Loucy (cell line): ENCODE measurements at regions not wholly inside any gene's neighbourhood (a gene's known extent, or its start where the extent isn't known, plus 50 kb on each side); places are given as distances from the start of the nearest gene placed in this dataset.

Experiments used
- H2AFZ ChIP-seq: fragments of 200-600 bp; sonication (generic); 2 replicates; pipeline ENCODE4 v1.6.0; 2016; ENCODE audit warnings: antibody characterized with exemption, mild to moderate bottlenecking, low read length, moderate library complexity
- H3F3A ChIP-seq: fragments of 200-600 bp; 2 replicates; pipeline ENCODE4 v1.6.0; 2016; ENCODE audit warnings: antibody characterized with exemption, low read depth, mild to moderate bottlenecking
- H3K27me3 ChIP-seq: fragments of 200-600 bp; sonication (generic); 2 replicates; pipeline ENCODE4 v1.6.1; 2014; ENCODE audit warnings: low read length, mild to moderate bottlenecking; ENCODE audit not compliant: insufficient read depth, poor library complexity, severe bottlenecking
- H3K36me3 ChIP-seq: fragments of 200-600 bp; sonication (generic); 2 replicates; pipeline ENCODE4 v1.6.1; 2016; ENCODE audit warnings: low read length; ENCODE audit not compliant: insufficient read depth
- H3K4me1 ChIP-seq: fragments of 200-600 bp; sonication (generic); 2 replicates; pipeline ENCODE4 v1.5.1; 2014; ENCODE audit warnings: low read length, mild to moderate bottlenecking; ENCODE audit not compliant: insufficient read depth, poor library complexity, severe bottlenecking
- H3K4me2 ChIP-seq: fragments of 200-600 bp; sonication (generic); 2 replicates; pipeline ENCODE4 v1.6.0; 2014; ENCODE audit warnings: antibody characterized with exemption, low read length, low read depth, mild to moderate bottlenecking; ENCODE audit not compliant: poor library complexity, severe bottlenecking
- H3K4me3 ChIP-seq: fragments of 200-600 bp; sonication (generic); 2 replicates; pipeline ENCODE4 v1.5.1; 2014; ENCODE audit warnings: low read length, mild to moderate bottlenecking, mixed read lengths; ENCODE audit not compliant: poor library complexity, severe bottlenecking
- H3K79me2 ChIP-seq: fragments of 200-600 bp; sonication (generic); 2 replicates; pipeline ENCODE4 v1.6.1; 2014; ENCODE audit warnings: low read length; ENCODE audit not compliant: insufficient read depth
- H3K9ac ChIP-seq: fragments of 200-600 bp; sonication (generic); 2 replicates; pipeline ENCODE4 v1.6.0; 2014; ENCODE audit warnings: mild to moderate bottlenecking, low read depth, low read length, moderate library complexity; ENCODE audit not compliant: poor library complexity, severe bottlenecking
- H3K9me2 ChIP-seq: fragments of 200-600 bp; sonication (generic); replicated peaks from 2 replicates; pipeline ENCODE4 v1.6.1; 2016; ENCODE audit warnings: low read depth, low read length, mixed read lengths
- H3K9me3 ChIP-seq: fragments of 200-600 bp; sonication (generic); 2 replicates; pipeline ENCODE4 v1.6.1; 2014; ENCODE audit warnings: mild to moderate bottlenecking, antibody characterized with exemption, low read length, low read depth; ENCODE audit not compliant: insufficient read depth
- H4K20me1 ChIP-seq: fragments of 200-600 bp; sonication (generic); 2 replicates; pipeline ENCODE4 v1.6.0; 2014; ENCODE audit warnings: antibody characterized with exemption, low read length, mild to moderate bottlenecking; ENCODE audit not compliant: insufficient read depth, poor library complexity, severe bottlenecking
- CTCF ChIP-seq: fragments of 200-600 bp; sonication (generic); conservative IDR thresholded peaks from 2 replicates; pipeline ENCODE4 v1.5.1; 2014; ENCODE audit warnings: mild to moderate bottlenecking, antibody characterized with exemption, low read length
- EZH2phosphoT487 ChIP-seq: fragments of 200-600 bp; IDR thresholded peaks from 2 replicates; pipeline ENCODE4 v1.6.1; 2018; ENCODE audit warnings: antibody characterized with exemption, mild to moderate bottlenecking, moderate library complexity, borderline replicate concordance

DNA sequence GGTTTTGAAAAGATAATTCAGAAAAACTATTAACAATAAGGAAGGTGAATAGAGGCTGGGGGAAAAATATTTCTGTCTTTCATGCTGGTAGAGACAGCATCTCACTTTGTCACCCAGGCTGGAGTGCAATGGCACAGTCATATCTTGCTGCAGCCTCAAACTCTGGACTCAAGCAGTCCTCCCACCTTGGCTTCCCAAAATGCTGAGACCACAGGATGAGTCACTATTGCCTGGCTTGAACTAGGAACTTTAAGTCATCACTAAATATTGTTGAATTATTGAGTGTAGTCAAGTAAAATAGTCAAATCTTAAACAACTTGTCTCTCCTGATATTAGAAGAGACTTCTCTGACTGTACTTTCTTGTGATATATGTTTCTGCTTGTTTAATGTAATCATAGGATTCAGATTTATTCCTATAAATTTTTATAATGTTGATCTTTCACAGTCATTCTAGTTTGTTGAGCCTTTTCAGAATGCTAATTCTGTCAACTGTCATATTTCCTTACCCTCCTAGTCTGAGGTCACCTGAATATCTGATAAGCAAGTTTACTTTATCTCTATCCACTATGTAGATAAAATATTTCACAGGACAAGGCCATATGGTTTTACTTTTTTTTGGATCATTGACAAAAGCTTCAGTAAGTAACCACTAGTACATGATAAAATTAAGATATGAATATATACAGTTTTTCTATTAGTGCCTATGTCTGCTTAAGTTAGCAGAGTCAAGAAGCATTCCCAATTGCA lies 1696.5 kb downstream of the MAT2B start:
- no peak for TF ChIP-seq EZH2phosphoT487
- no peak for TF ChIP-seq CTCF
- no peak overlapping the region for H2AFZ ChIP-seq

GRCh38 chr5:165202519-165202910 lies 1697.1 kb downstream of the MAT2B start:
- H3K4me2 ChIP-seq: no peak overlapping the region
- H3K79me2 ChIP-seq: no peaks in the 10 kb centered on the region
- H3K27me3 ChIP-seq: no peaks in the 10 kb centered on the region
- no peak for TF ChIP-seq CTCF
- no peak for TF ChIP-seq EZH2phosphoT487
- H3K4me1 ChIP-seq: no peaks in the 10 kb centered on the region
- no peak overlapping the region for H3K4me3 ChIP-seq
- no peaks in the 10 kb centered on the region for H4K20me1 ChIP-seq
- no peak overlapping the region for H3K9ac ChIP-seq
- no peaks in the 10 kb centered on the region for H3F3A ChIP-seq
- no peaks in the 10 kb centered on the region for H3K9me2 ChIP-seq
- H3K36me3 ChIP-seq: no peaks in the 10 kb centered on the region
- H3K9me3 ChIP-seq: no peaks in the 10 kb centered on the region
- no peak overlapping the region for H2AFZ ChIP-seq

More for the DNA sequence above, 1696.5 kb downstream of the MAT2B start:
- Histone ChIP-seq H3F3A (no peaks in the 10 kb centered on the region), H3K4me1 (no peaks in the 10 kb centered on the region), H3K9me3 (no peaks in the 10 kb centered on the region), H3K4me3 (no peak overlapping the region), H3K27me3 (no peaks in the 10 kb centered on the region), H3K9ac (no peak overlapping the region), H3K79me2 (no peaks in the 10 kb centered on the region), H4K20me1 (no peaks in the 10 kb centered on the region), H3K36me3 (no peaks in the 10 kb centered on the region), H3K4me2 (no peak overlapping the region), H3K9me2 (no peaks in the 10 kb centered on the region)

DNA sequence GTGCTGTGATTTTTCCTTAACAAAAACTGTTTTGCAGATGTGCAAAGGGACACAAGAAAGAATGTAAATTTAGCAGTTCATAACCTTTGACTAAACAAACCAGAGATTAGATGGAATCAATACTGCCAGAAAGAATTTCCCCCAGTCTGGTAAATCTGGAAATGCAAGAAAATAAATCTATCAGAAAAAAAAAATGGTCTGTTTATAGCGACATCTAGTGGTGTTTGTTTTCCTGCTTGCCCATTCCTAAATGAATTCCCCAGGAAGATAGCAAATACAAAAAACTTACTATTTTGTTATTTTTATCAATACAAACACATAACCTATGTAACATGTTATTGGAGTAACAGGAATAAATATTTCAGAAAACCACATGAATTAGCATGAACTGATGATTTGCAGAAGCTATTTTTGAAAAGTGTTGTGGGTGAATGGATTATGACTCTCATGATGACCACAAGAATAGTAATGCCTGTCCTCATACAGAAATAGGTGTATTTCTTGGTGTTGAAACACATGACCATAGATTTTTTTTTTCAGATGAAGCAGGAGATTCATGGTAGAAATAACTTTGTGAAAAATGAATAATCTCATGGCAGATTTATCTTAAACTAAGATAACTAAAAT lies 1703.8 kb downstream of the MAT2B start:
- Histone ChIP-seq H3K4me1 (no peaks in the 10 kb centered on the region), H3K9me3 (no peaks in the 10 kb centered on the region), H3K27me3 (no peaks in the 10 kb centered on the region), H2AFZ (no peak overlapping the region), H3F3A (no peaks in the 10 kb centered on the region), H3K9me2 (no peaks in the 10 kb centered on the region), H3K36me3 (no peaks in the 10 kb centered on the region), H4K20me1 (no peaks in the 10 kb centered on the region), H3K79me2 (no peaks in the 10 kb centered on the region), H3K4me3 (no peak overlapping the region), H3K4me2 (no peak overlapping the region), H3K9ac (no peak overlapping the region)
- no peak for TF ChIP-seq EZH2phosphoT487
- TF ChIP-seq CTCF: peak; percentile 65
